Endothelial cell of umbilical vein (primary cell): ENCODE measurements at regions not wholly inside any gene's neighbourhood (a gene's known extent, or its start where the extent isn't known, plus 50 kb on each side); places are given as distances from the start of the nearest gene placed in this dataset.

Experiments used
- BruUV-seq: library from RNA; stranded (reverse); fragments of 400-500 nt; replicated peaks from 2 replicates; lab custom pipeline; 2021; lab: Mats Ljungman, UMichigan
- CTCF ChIA-PET: fragments of 300-600, 350-600 bp; sonication (Branson Sonifier 250); formaldehyde crosslinking; loops from one replicate; lab custom pipeline; 2021; ENCODE audit warnings: antibody characterized with exemption, inconsistent platforms; lab: Charles Lee
- POLR2A ChIA-PET: fragments of 300-600, 350-600 bp; sonication (Branson Sonifier 250); formaldehyde crosslinking; loops from one replicate; lab custom pipeline; 2021; ENCODE audit warnings: antibody characterized with exemption, inconsistent platforms; lab: Charles Lee
- DNase-seq: peaks from one replicate; pipeline ENCODE4 v3.0.0-alpha.2; 2011; ENCODE audit warnings: low read depth, low spot score
- FAIRE-seq: peaks from 2 replicates; lab custom pipeline; 2011; peaks lifted over from hg19 to GRCh38; lab: Jason Lieb, UNC
- H2AFZ ChIP-seq: 2 replicates; pipeline ENCODE4 v1.6.0; 2012; ENCODE audit warnings: low read depth, low read length, control low read depth, inconsistent platforms
- H3K27ac ChIP-seq: 2 replicates; pipeline ENCODE4 v1.5.1; 2011; ENCODE audit warnings: low read depth, mild to moderate bottlenecking, control low read depth, low read length, moderate library complexity; ENCODE audit not compliant: insufficient read depth
- H3K27me3 ChIP-seq, 2 experiments: 2 replicates each; pipeline versions ENCODE4 v1.6.0 to v1.6.1; 2011; ENCODE audit warnings: low read length in 2 of 2, mixed read lengths in 1 of 2; ENCODE audit not compliant: control insufficient read depth in 2 of 2, insufficient read depth in 2 of 2
- H3K36me3 ChIP-seq, 2 experiments: 2 replicates in 1 of 2; 3 replicates in 1 of 2; pipeline ENCODE4 v1.5.1; 2011; ENCODE audit warnings: low read length in 2 of 2, mild to moderate bottlenecking in 1 of 2, moderate library complexity in 1 of 2; ENCODE audit not compliant: control insufficient read depth in 2 of 2, insufficient read depth in 2 of 2; ENCODE audit errors: extremely low read depth in 1 of 2
- H3K4me1 ChIP-seq: 3 replicates; pipeline ENCODE4 v1.5.1; 2011; ENCODE audit warnings: mild to moderate bottlenecking, low read length; ENCODE audit not compliant: control insufficient read depth, insufficient read depth; ENCODE audit errors: extremely low read depth
- H3K4me2 ChIP-seq: 2 replicates; pipeline ENCODE4 v1.6.1; 2011; ENCODE audit warnings: low read length, control low read depth, mixed read lengths; ENCODE audit not compliant: insufficient read depth
- H3K4me3 ChIP-seq, 3 experiments: fragments of 200-600 bp in 1 of 3; sonication (generic), shearing (Covaris generic) in 1 of 3; replicated peaks in 1 of 3; 2 replicates each; pipeline ENCODE4 v1.5.1; 2011 to 2016; ENCODE audit warnings: control low read depth in 3 of 3, low read length in 3 of 3, mild to moderate bottlenecking in 2 of 3, inconsistent platforms in 1 of 3, low read depth in 1 of 3, moderate library complexity in 1 of 3; ENCODE audit not compliant: insufficient read depth in 1 of 3
- H3K79me2 ChIP-seq: 2 replicates; pipeline ENCODE4 v1.6.0; 2012; ENCODE audit warnings: low read length, inconsistent platforms; ENCODE audit not compliant: control insufficient read depth, insufficient read depth
- H3K9ac ChIP-seq: replicated peaks from 2 replicates; pipeline ENCODE3; 2011; ENCODE audit warnings: low read length, control low read depth; ENCODE audit not compliant: insufficient read depth; ENCODE audit errors: extremely low read depth
- H3K9me1 ChIP-seq: replicated peaks from 3 replicates; pipeline ENCODE4 v1.6.0; 2011; ENCODE audit warnings: mild to moderate bottlenecking, low read length; ENCODE audit not compliant: control insufficient read depth, insufficient read depth; ENCODE audit errors: extremely low read depth
- H3K9me3 ChIP-seq: replicated peaks from 2 replicates; pipeline ENCODE4 v1.5.1; 2012; ENCODE audit warnings: low read length, inconsistent platforms; ENCODE audit not compliant: control insufficient read depth, insufficient read depth
- H4K20me1 ChIP-seq: replicated peaks from 2 replicates; pipeline ENCODE3; 2011; ENCODE audit warnings: mild to moderate bottlenecking, low read length; ENCODE audit not compliant: control insufficient read depth, insufficient read depth; ENCODE audit errors: extremely low read depth
- EZH2 ChIP-seq: IDR thresholded peaks from 2 replicates; pipeline ENCODE4 v1.6.1; 2012; ENCODE audit warnings: borderline replicate concordance, low read depth, mild to moderate bottlenecking, moderate library complexity, low read length, inconsistent platforms; ENCODE audit not compliant: severe bottlenecking
- FOS ChIP-seq: IDR thresholded peaks from 2 replicates; pipeline ENCODE4 v1.6.1; 2011; ENCODE audit warnings: mild to moderate bottlenecking, low read length, moderate library complexity, borderline replicate concordance; ENCODE audit not compliant: insufficient read depth
- GATA2 ChIP-seq: IDR thresholded peaks from 2 replicates; pipeline ENCODE4 v1.7.0; 2011; ENCODE audit warnings: low read depth, mild to moderate bottlenecking, moderate library complexity, mixed read lengths, low read length; ENCODE audit not compliant: insufficient read length, insufficient read depth
- JUN ChIP-seq: IDR thresholded peaks from 2 replicates; pipeline ENCODE4 v1.6.1; 2011; ENCODE audit warnings: borderline replicate concordance, low read depth; ENCODE audit not compliant: insufficient read length, insufficient read depth
- MYC ChIP-seq: IDR thresholded peaks from one replicate; pipeline ENCODE4 v1.6.1; 2011; ENCODE audit warnings: mild to moderate bottlenecking, low read depth, low read length
- POLR2A ChIP-seq: IDR thresholded peaks from 2 replicates; pipeline ENCODE4 v1.6.1; 2012; ENCODE audit warnings: low read depth, mild to moderate bottlenecking, control low read depth, low read length
- POLR2AphosphoS5 ChIP-seq: IDR thresholded peaks from 2 replicates; pipeline ENCODE4 v1.6.1; 2012; ENCODE audit warnings: low read depth, mild to moderate bottlenecking, control low read depth, low read length, moderate library complexity; ENCODE audit not compliant: insufficient read depth
- dilution Hi-C: fragments of 300-500 bp; cut with MboI; formaldehyde crosslinking; loops from one replicate; pipeline ENCODE4 v1.15.0; 2019; ENCODE audit warnings: low sequenced_read_pairs; ENCODE audit not compliant: extremely low pct_ligation_motif_present
- intact Hi-C: fragments of 100-400 bp; cut with micrococcal nuclease; formaldehyde crosslinking; loops from one replicate; pipeline ENCODE4 v1.10.0; 2022
- TF ChIP-seq, protein P1 (sequence below), 2 donors: IDR thresholded peaks; 1 replicate in 1 of 2; 2 replicates in 1 of 2; pipeline ENCODE4 v1.5.1; 2011; ENCODE audit warnings: low read length in 2 of 2, mild to moderate bottlenecking in 2 of 2, moderate library complexity in 2 of 2, control low read depth in 1 of 2, inconsistent platforms in 1 of 2, low read depth in 1 of 2; ENCODE audit not compliant: insufficient read depth in 1 of 2; ENCODE audit errors: extremely low read depth in 1 of 2
- TF ChIP-seq, protein P2 (sequence below): IDR thresholded peaks from 2 replicates; pipeline ENCODE4 v1.6.1; 2011; ENCODE audit not compliant: insufficient read depth, insufficient read length

DNA sequence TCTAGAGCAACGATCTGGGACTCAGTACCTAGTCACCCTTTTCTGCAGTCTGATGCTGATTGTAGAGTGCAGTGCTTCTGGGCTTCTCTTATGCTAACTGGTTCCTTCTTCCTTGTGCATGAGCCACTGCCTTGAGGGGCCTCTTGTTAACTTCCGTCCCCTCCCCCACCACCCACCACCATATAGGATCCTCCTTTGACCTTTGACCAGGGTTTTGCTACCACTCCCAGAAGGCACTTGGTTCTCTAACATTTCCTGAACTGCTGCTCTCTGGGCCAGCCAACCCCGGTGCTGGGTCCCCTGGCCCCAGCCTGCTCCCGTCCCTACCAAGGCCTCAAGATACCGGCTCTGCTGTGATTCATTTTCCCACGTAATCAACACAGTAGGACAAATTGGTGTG lies 104.6 kb upstream of the KLF3 start:
- POLR2A ChIA-PET = no interaction called here
- CTCF ChIA-PET = no interaction called here
- dilution Hi-C loops = no loop called here
- Histone ChIP-seq H3K4me1 (peaks cover 5% of the 10 kb centered on the region), H3K9ac (no peak overlapping the region), H3K4me3 (no peak overlapping the region), H4K20me1 (no peaks in the 10 kb centered on the region), H3K9me3 (no peaks in the 10 kb centered on the region), H3K27ac (no peak overlapping the region), H3K36me3 (no peaks in the 10 kb centered on the region), H3K4me2 (no peak overlapping the region), H2AFZ (no peak overlapping the region), H3K27me3 (peaks cover 0 to 7% of the 10 kb centered on the region in 2 experiments), H3K9me1 (no peaks in the 10 kb centered on the region), H3K79me2 (no peaks in the 10 kb centered on the region)
- no TSS peak for BruUV-seq
- DNase-seq (no peak), FAIRE-seq (no peak)
- no peak for TF ChIP-seq JUN
- TF ChIP-seq EZH2 = no peak
- TF ChIP-seq GATA2 = no peak
- no peak for TF ChIP-seq MYC
- TF ChIP-seq, protein P1, sequence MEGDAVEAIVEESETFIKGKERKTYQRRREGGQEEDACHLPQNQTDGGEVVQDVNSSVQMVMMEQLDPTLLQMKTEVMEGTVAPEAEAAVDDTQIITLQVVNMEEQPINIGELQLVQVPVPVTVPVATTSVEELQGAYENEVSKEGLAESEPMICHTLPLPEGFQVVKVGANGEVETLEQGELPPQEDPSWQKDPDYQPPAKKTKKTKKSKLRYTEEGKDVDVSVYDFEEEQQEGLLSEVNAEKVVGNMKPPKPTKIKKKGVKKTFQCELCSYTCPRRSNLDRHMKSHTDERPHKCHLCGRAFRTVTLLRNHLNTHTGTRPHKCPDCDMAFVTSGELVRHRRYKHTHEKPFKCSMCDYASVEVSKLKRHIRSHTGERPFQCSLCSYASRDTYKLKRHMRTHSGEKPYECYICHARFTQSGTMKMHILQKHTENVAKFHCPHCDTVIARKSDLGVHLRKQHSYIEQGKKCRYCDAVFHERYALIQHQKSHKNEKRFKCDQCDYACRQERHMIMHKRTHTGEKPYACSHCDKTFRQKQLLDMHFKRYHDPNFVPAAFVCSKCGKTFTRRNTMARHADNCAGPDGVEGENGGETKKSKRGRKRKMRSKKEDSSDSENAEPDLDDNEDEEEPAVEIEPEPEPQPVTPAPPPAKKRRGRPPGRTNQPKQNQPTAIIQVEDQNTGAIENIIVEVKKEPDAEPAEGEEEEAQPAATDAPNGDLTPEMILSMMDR (IDR thresholded peaks at IDR 0.05; ENCODE audit: extremely low read depth in 1 of 2, insufficient read depth in 1 of 2, low read depth in 1 of 2, low read length in 2 of 2) = no peak
- TF ChIP-seq, protein P2, sequence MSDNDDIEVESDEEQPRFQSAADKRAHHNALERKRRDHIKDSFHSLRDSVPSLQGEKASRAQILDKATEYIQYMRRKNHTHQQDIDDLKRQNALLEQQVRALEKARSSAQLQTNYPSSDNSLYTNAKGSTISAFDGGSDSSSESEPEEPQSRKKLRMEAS = no peak
- no peak for TF ChIP-seq POLR2AphosphoS5
- TF ChIP-seq POLR2A = no peak
- TF ChIP-seq FOS = no peak
- intact Hi-C loops = no loop called here
